ENCODE measurements at regions not wholly inside any gene's neighbourhood (a gene's known extent, or its start where the extent isn't known, plus 50 kb on each side); places are given as distances from the start of the nearest gene placed in this dataset.

DNA sequence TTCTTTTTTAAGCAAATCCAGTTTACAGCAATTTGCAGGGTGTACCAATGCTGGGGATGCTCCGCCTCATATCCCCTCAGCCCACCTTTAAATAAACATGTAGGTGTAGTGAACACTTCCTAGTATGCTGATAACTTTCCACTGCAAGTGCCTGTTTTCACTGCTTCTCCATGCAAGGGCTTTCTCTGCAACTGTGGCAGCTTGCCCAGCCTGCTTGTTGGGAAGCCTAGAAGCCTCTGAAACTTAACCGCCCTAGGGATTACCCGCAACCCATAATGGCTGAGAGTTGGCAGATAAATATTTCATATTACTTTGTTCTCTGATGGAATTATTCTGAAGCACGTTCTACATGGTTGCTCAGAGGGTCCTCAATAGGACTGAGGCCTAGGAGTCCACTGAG lies 253.7 kb upstream of the DDX53 start:
- H3K23me2 ChIP-seq (ENCODE audit: insufficient read length, low read depth, low read length, poor library complexity, severe bottlenecking), result no peaks in the 10 kb centered on the region
- no peak overlapping the region for H4K8ac ChIP-seq (replicated peaks; ENCODE audit: insufficient read length, low read depth, low read length)
- no peak overlapping the region for H2BK15ac ChIP-seq (ENCODE audit: low read depth, low read length)
- H3K4ac ChIP-seq (ENCODE audit: low read depth, low read length), result no peak overlapping the region
- H3K4me3 Mint-ChIP-seq, result no peak overlapping the region
- peaks cover 3 to 5% of the 10 kb centered on the region in 2 experiments; a peak in 3 of 4 replicates for H3K4me1 Mint-ChIP-seq
- H3K27me3 ChIP-seq (ENCODE audit: insufficient read depth, low read length), result no peaks in the 10 kb centered on the region
- H3K4me2 ChIP-seq (ENCODE audit: insufficient read depth, insufficient read length, low read length), result no peak overlapping the region
- no peak overlapping the region for H2AK5ac ChIP-seq (ENCODE audit: insufficient read length, low read length)
- no peak overlapping the region for H2AFZ ChIP-seq (ENCODE audit: low read length)
- H3K79me1 ChIP-seq (ENCODE audit: insufficient read depth, low read depth, low read length, poor library complexity, severe bottlenecking), result no peaks in the 10 kb centered on the region
- no peaks in the 10 kb centered on the region for H3K27me3 Mint-ChIP-seq (ENCODE audit: low read depth)
- no peak overlapping the region for H2BK5ac ChIP-seq (ENCODE audit: insufficient read length, low read length)
- H3K27ac ChIP-seq (ENCODE audit: insufficient read length, low read depth, low read length), result no peak overlapping the region
- H3K4me1 ChIP-seq (ENCODE audit: insufficient read depth, low read length), result no peaks in the 10 kb centered on the region
- TF ChIP-seq, protein P1, sequence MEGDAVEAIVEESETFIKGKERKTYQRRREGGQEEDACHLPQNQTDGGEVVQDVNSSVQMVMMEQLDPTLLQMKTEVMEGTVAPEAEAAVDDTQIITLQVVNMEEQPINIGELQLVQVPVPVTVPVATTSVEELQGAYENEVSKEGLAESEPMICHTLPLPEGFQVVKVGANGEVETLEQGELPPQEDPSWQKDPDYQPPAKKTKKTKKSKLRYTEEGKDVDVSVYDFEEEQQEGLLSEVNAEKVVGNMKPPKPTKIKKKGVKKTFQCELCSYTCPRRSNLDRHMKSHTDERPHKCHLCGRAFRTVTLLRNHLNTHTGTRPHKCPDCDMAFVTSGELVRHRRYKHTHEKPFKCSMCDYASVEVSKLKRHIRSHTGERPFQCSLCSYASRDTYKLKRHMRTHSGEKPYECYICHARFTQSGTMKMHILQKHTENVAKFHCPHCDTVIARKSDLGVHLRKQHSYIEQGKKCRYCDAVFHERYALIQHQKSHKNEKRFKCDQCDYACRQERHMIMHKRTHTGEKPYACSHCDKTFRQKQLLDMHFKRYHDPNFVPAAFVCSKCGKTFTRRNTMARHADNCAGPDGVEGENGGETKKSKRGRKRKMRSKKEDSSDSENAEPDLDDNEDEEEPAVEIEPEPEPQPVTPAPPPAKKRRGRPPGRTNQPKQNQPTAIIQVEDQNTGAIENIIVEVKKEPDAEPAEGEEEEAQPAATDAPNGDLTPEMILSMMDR (conservative IDR thresholded peaks at IDR 0.05), result no peak
- no peak overlapping the region for H3K9ac ChIP-seq (ENCODE audit: extremely low read depth, insufficient read length, low read length)
- no peak overlapping the region for H2BK120ac ChIP-seq (ENCODE audit: low read depth, low read length, poor library complexity, severe bottlenecking)
- H3K27ac Mint-ChIP-seq, result no peak overlapping the region
- H3K14ac ChIP-seq (ENCODE audit: insufficient read depth, low read length), result no peak overlapping the region
- H4K5ac ChIP-seq (ENCODE audit: insufficient read length, low read depth, low read length), result no peak overlapping the region
- no CpG with 5 or more reads among the region's 4 CpGs for WGBS (ENCODE audit: extremely low coverage, insufficient read length, low lambda C conversion rate)
- H3K23ac ChIP-seq (ENCODE audit: insufficient read length, low read depth, low read length), result no peak overlapping the region
- DNase-seq, result no peak
- H3K18ac ChIP-seq (ENCODE audit: insufficient read length, low read depth, low read length), result no peak overlapping the region
- H3K9me3 Mint-ChIP-seq, result peaks cover 3 to 18% of the 10 kb centered on the region in 2 experiments; a peak in 4 of 5 replicates
- H4K91ac ChIP-seq (ENCODE audit: insufficient read length, low read depth, low read length), result no peak overlapping the region
- no peaks in the 10 kb centered on the region; a peak in 1 of 7 replicates for H3K36me3 Mint-ChIP-seq (ENCODE audit: insufficient read depth in 1 of 3, low read depth in 3 of 3)
- H3T11ph ChIP-seq (ENCODE audit: low read length), result no peak overlapping the region
- no peak overlapping the region for H3K56ac ChIP-seq (ENCODE audit: insufficient read length, low read depth, low read length)
- no peaks in the 10 kb centered on the region for H4K20me1 ChIP-seq (ENCODE audit: control insufficient read depth, insufficient read depth, insufficient read length)
- no peaks in the 10 kb centered on the region for H3K79me2 ChIP-seq (ENCODE audit: insufficient read depth, low read length)
- no peak overlapping the region for H2BK20ac ChIP-seq (ENCODE audit: low read depth, low read length, poor library complexity, severe bottlenecking)
- H3K9me3 ChIP-seq (ENCODE audit: control insufficient read depth, low read depth, low read length), result no peaks in the 10 kb centered on the region
- H2BK12ac ChIP-seq (ENCODE audit: insufficient read length, low read depth, low read length), result no peak overlapping the region
